ENCODE measurements at regions not wholly inside any gene's neighbourhood (a gene's known extent, or its start where the extent isn't known, plus 50 kb on each side); places are given as distances from the start of the nearest gene placed in this dataset.

DNA sequence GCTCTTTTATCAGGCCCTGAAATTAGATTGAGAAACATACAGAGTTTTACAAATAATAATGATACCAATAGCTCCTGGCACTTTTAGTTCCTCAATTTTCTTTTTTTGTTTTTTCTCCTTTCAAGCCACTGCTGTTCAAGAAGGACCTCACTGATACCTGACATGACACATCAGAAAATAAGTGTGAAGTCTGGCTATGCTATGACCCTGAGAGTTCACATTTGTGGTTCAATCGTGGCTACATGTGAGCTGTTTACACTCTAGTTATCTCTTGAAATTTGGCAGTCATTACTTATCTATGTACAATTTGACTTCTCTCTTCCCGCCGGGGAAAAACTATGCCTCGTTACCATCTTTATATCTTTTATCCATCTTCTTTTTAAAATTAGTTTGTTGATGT is 686.5 kb downstream of the EPHA4 start (continued):
- TF ChIP-seq ZNF281 (CRISPR knock-in tag; IDR thresholded peaks at IDR 0.05) (no peak), ATF6 (CRISPR knock-in tag; IDR thresholded peaks at IDR 0.05) (no peak), GTF2I (CRISPR knock-in tag; conservative IDR thresholded peaks at IDR 0.05) (no peak), SMAD4 (CRISPR knock-in tag; IDR thresholded peaks at IDR 0.05) (no peak), ATF3 (CRISPR knock-in tag; conservative IDR thresholded peaks at IDR 0.05) (no peak), HMGA2 (CRISPR knock-in tag; IDR thresholded peaks at IDR 0.05) (no peak), MXD4 (CRISPR knock-in tag; IDR thresholded peaks at IDR 0.05; ENCODE audit: borderline replicate concordance) (no peak), NFATC4 (CRISPR knock-in tag; IDR thresholded peaks at IDR 0.05) (no peak)
- TF ChIP-seq, protein P1, sequence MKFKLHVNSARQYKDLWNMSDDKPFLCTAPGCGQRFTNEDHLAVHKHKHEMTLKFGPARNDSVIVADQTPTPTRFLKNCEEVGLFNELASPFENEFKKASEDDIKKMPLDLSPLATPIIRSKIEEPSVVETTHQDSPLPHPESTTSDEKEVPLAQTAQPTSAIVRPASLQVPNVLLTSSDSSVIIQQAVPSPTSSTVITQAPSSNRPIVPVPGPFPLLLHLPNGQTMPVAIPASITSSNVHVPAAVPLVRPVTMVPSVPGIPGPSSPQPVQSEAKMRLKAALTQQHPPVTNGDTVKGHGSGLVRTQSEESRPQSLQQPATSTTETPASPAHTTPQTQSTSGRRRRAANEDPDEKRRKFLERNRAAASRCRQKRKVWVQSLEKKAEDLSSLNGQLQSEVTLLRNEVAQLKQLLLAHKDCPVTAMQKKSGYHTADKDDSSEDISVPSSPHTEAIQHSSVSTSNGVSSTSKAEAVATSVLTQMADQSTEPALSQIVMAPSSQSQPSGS (CRISPR knock-in tag; IDR thresholded peaks at IDR 0.05; ENCODE audit: borderline replicate concordance, low read depth) = no peak
- TF ChIP-seq, protein P2, sequence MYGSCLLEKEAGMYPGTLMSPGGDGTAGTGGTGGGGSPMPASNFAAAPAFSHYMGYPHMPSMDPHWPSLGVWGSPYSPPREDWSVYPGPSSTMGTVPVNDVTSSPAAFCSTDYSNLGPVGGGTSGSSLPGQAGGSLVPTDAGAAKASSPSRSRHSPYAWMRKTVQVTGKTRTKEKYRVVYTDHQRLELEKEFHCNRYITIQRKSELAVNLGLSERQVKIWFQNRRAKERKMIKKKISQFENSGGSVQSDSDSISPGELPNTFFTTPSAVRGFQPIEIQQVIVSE (CRISPR knock-in tag; IDR thresholded peaks at IDR 0.05; ENCODE audit: borderline replicate concordance) = no peak

GRCh38 chr2:220887271-220887870 is 684.7 kb downstream of the EPHA4 start:
- H3K27me3 Mint-ChIP-seq (ENCODE audit: low read depth) = no peaks in the 10 kb centered on the region
- H3K36me3 Mint-ChIP-seq = no peaks in the 10 kb centered on the region
- H3K4me1 Mint-ChIP-seq = peaks cover 46% of the 10 kb centered on the region
- no peak for DNase-seq (ENCODE audit: low spot score)
- peak; percentile 43; the same call in 1 of the 2 replicates for ATAC-seq
- H3K27ac Mint-ChIP-seq = no peak overlapping the region
- no peak overlapping the region for H3K4me3 Mint-ChIP-seq
- CTCF ChIA-PET = no interaction called here
- peak; percentile 65 for TF ChIP-seq ZNF317 (CRISPR knock-in tag; IDR thresholded peaks at IDR 0.05; ENCODE audit: borderline replicate concordance, low read depth)
- no peak for TF ChIP-seq FOXJ3 (CRISPR knock-in tag; IDR thresholded peaks at IDR 0.05; ENCODE audit: borderline replicate concordance)
- POLR2A ChIA-PET = interaction anchor here (0.6 kb wide), 1 partner anchor 366 kb away, joined by 4 read pairs; no protein-coding TSS in a partner anchor
- H3K9me3 Mint-ChIP-seq = peaks cover 4% of the 10 kb centered on the region; the same call in 1 of the 2 replicates

DNA sequence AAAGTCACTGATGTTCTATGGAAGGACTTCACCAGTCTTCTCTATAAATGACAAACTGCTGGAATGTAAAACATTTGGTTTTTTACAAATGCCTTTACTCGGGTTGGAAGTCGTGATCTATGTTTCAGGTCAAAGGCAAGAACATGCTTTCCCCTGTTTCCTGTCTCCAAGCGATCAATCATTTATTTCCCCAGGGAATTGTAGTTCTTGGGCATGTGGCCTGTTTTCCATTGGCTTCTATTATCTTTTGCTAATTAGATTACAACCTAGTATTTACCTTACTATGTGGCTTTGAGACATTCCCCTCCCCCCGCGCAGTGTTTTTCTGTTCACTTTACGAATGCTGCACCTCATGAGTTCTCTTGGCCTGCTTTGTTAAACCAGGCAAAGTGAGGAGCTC is 684.2 kb downstream of the EPHA4 start:
- ATAC-seq = no peak
- Mint-ChIP-seq H3K36me3 (no peaks in the 10 kb centered on the region), H3K4me3 (no peak overlapping the region), H3K27me3 (ENCODE audit: low read depth) (no peaks in the 10 kb centered on the region), H3K4me1 (peaks cover 46% of the 10 kb centered on the region), H3K9me3 (peaks cover 4% of the 10 kb centered on the region; the same call in 1 of the 2 replicates), H3K27ac (no peak overlapping the region)
- TF ChIP-seq, protein P3, sequence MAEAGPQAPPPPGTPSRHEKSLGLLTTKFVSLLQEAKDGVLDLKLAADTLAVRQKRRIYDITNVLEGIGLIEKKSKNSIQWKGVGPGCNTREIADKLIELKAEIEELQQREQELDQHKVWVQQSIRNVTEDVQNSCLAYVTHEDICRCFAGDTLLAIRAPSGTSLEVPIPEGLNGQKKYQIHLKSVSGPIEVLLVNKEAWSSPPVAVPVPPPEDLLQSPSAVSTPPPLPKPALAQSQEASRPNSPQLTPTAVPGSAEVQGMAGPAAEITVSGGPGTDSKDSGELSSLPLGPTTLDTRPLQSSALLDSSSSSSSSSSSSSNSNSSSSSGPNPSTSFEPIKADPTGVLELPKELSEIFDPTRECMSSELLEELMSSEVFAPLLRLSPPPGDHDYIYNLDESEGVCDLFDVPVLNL (CRISPR knock-in tag; IDR thresholded peaks at IDR 0.05; ENCODE audit: borderline replicate concordance, low read depth) = no peak
- TF ChIP-seq KAT7 (CRISPR knock-in tag; IDR thresholded peaks at IDR 0.05; ENCODE audit: borderline replicate concordance) (no peak), MYBL2 (CRISPR knock-in tag; IDR thresholded peaks at IDR 0.05) (no peak), ZNF232 (CRISPR knock-in tag; IDR thresholded peaks at IDR 0.05) (no peak)
- DNase-seq (ENCODE audit: low spot score) = no peak
- CTCF ChIA-PET = no interaction called here
- POLR2A ChIA-PET = interaction anchor here (0.6 kb wide), 1 partner anchor 367 kb away, joined by 4 read pairs; no protein-coding TSS in a partner anchor

All from WTC11 (cell line).